ENCODE measurements at regions not wholly inside any gene's neighbourhood (a gene's known extent, or its start where the extent isn't known, plus 50 kb on each side); places are given as distances from the start of the nearest gene placed in this dataset.

DNA sequence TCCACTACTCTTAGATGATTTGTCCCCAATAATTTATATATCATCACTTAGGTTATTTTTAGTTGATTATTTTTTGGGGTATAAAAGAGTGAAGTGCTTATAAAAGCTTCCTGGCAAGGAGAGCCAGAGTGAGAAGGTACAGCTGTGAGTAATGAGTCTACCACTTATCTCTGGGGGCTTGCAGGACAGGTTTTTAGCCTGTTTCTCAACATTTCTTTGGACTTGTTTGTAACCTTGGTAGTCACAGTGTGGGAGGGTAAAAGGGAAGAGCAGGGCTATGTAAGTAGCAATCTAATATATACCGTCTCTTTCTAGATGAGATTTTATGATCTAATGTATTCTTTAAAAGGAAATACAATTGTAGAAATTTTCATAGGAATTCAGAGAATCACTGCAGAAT, 321.3 kb upstream of the GOLIM4 start:
- CTCF ChIA-PET, result no interaction called here
- TF ChIP-seq, protein P1, sequence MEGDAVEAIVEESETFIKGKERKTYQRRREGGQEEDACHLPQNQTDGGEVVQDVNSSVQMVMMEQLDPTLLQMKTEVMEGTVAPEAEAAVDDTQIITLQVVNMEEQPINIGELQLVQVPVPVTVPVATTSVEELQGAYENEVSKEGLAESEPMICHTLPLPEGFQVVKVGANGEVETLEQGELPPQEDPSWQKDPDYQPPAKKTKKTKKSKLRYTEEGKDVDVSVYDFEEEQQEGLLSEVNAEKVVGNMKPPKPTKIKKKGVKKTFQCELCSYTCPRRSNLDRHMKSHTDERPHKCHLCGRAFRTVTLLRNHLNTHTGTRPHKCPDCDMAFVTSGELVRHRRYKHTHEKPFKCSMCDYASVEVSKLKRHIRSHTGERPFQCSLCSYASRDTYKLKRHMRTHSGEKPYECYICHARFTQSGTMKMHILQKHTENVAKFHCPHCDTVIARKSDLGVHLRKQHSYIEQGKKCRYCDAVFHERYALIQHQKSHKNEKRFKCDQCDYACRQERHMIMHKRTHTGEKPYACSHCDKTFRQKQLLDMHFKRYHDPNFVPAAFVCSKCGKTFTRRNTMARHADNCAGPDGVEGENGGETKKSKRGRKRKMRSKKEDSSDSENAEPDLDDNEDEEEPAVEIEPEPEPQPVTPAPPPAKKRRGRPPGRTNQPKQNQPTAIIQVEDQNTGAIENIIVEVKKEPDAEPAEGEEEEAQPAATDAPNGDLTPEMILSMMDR (IDR thresholded peaks at IDR 0.05; ENCODE audit: insufficient read depth, low read length, missing control alignments), result no peak
- POLR2A ChIA-PET, result no interaction called here
- H3K4me3 ChIP-seq (ENCODE audit: low read depth, low read length), result no peak overlapping the region
- no peak for DNase-seq (ENCODE audit: low read depth, low spot score)

DNA sequence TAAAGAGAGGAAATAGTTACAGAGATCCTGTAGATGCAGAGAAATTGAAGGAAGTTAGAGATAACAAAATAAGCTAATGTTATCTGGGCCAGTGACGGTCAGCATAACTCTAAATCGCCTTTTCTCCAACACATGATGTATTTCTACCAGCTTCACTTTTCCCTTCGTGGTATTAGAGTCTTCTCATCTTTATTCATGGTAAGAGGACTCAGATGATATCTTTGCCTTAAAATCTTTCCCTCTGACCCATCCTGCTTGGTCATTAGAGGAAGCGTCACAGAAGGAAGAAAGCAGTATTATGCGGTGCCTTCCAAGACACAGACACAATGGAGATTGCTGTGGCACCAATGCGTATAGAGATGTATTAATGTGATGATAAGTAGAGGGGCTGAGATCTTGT, 320.7 kb upstream of the GOLIM4 start:
- no peak overlapping the region for H3K4me3 ChIP-seq (ENCODE audit: low read depth, low read length)
- no peak for DNase-seq (ENCODE audit: low read depth, low spot score)
- CTCF ChIA-PET, result no interaction called here
- TF ChIP-seq, protein P1 (IDR thresholded peaks at IDR 0.05; ENCODE audit: insufficient read depth, low read length, missing control alignments), result no peak
- POLR2A ChIA-PET, result no interaction called here

DNA sequence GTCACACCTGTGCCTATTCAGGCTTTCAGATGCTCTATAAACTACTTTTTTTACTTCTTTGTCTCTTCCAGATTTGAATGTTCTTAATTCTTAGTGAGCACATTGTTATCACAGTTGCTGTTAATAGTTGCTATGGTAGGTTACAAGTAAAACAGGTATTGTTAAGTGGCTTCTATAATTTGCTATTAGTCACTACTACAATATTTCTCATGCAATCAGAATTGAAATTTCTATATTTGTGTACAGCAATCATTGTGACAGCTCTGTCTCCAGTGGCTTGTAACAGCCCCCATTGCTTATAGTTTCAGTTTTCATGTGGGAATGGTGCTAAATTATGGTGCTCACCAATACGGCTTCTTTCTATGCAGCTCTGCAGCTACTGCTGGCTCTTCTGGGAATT, 318.4 kb upstream of the GOLIM4 start:
- ChIA-PET CTCF (no interaction called here), POLR2A (no interaction called here)
- TF ChIP-seq, protein P1 (IDR thresholded peaks at IDR 0.05; ENCODE audit: insufficient read depth, low read length, missing control alignments), result no peak
- DNase-seq (ENCODE audit: low read depth, low spot score), result no peak
- no peak overlapping the region for H3K4me3 ChIP-seq (ENCODE audit: low read depth, low read length)

DNA sequence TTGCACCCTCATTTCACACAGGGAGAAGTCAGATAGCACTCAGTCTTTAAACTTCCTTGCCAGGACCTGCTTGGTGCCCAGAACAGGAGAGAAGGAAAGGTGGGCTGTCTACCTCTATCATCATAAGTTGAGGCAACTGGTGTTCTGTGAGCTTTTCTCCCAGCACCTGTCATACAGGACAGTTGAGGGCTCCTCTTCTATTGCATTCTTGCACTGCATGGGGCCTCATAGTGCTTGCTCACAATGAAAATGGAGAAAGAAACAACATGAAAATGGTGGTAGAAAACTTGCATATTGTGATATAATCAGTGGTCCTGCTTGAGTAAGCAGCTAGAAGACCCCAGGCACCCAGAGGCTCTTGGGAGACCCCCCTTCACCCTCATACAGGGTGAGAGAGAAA, 311.7 kb upstream of the GOLIM4 start:
- CTCF ChIA-PET, result no interaction called here
- DNase-seq (ENCODE audit: low read depth, low spot score), result no peak
- TF ChIP-seq, protein P1 (IDR thresholded peaks at IDR 0.05; ENCODE audit: insufficient read depth, low read length, missing control alignments), result no peak
- H3K4me3 ChIP-seq (ENCODE audit: low read depth, low read length), result no peak overlapping the region
- POLR2A ChIA-PET, result no interaction called here

DNA sequence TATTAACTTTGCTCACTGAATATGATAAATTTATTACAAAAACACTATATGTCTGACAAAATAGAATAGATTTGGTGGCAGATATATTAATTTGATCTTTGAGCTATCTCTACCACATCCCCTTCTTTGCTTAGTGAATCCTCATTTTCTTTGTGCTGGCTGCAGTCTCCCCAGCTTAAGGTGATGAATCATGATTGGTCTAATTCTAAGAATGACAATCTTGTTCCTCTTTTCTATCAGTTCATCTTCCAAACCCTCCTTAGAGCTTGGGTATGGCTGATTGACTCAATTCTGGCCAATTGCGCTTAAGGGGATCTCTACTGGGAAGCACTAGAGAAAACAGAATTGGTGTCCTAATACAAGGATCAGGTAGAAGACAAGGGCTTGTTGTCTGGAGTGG, 309.6 kb upstream of the GOLIM4 start:
- ChIA-PET POLR2A (no interaction called here), CTCF (no interaction called here)
- H3K4me3 ChIP-seq (ENCODE audit: low read depth, low read length), result no peak overlapping the region

DNA sequence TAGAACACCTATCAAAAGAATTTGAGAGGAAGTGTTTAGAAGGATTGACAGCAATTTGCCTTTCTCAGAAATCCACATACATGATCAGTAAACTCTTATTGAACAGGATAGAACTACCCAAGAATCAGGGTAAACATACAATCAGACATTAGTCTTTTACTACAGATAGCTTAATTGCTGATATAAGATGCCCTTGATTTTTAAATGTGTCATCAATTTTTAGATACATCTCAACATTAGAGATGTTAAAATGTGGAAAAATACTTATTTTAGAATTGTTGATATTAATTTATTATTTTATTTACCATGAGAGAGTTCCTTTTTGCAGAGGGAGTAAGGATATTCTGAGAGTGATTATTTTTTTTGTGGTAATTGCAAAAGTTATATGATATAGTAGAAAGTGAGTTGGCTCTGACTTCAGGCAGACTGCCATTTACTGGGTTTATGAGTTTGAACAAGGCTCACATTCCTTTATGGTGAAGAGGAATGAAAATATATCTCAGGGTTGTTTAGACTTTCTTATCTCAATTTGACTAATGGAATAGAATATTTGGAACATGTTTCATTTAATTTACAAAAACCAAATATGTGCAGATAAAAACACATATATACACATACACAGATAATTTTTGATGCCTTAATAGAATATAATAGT, 302.8 kb upstream of the GOLIM4 start:
- TF ChIP-seq, protein P1 (IDR thresholded peaks at IDR 0.05; ENCODE audit: insufficient read depth, low read length, missing control alignments), result no peak
- ChIA-PET POLR2A (no interaction called here), CTCF (no interaction called here)
- DNase-seq (ENCODE audit: low read depth, low spot score), result no peak
- no peak overlapping the region for H3K4me3 ChIP-seq (ENCODE audit: low read depth, low read length)

More for the DNA sequence above, 309.6 kb upstream of the GOLIM4 start:
- TF ChIP-seq, protein P1 (IDR thresholded peaks at IDR 0.05; ENCODE audit: insufficient read depth, low read length, missing control alignments), result no peak
- no peak for DNase-seq (ENCODE audit: low read depth, low spot score)

Data from AG04449 (cell line).